A549 (cell line): ENCODE measurements at regions not wholly inside any gene's neighbourhood (a gene's known extent, or its start where the extent isn't known, plus 50 kb on each side); places are given as distances from the start of the nearest gene placed in this dataset.

Source experiments
- ATAC-seq, 2 experiments: fragments of 200-7000 bp in 1 of 2; fragments of >200 bp in 1 of 2; cut with Nextera tagmentation in 1 of 2; cut with Tn5 transposase in 1 of 2; 3 replicates each; pipeline versions ENCODE4 v1.8.0 to v1.9.1; 2018 to 2020; ENCODE audit warnings: mild to moderate bottlenecking in 1 of 2, moderate library complexity in 1 of 2
- CTCF ChIA-PET: fragments of 300-600 bp; sonication (Branson Sonifier 250); formaldehyde crosslinking; extraction: SDS; loops from one replicate; lab custom pipeline; 2021; ENCODE audit warnings: antibody characterized with exemption, inconsistent platforms; lab: Yijun Ruan, JAX
- POLR2A ChIA-PET: fragments of 350-600 bp; formaldehyde crosslinking; extraction: SDS; loops from one replicate; lab custom pipeline; 2021; ENCODE audit warnings: antibody characterized with exemption, inconsistent platforms; lab: Yijun Ruan, JAX
- DNase-seq, 2 experiments: peaks; one replicate each; pipeline versions ENCODE4 v3.0.0 to v3.0.0-alpha.2; 2011 to 2016; ENCODE audit warnings: low read depth in 1 of 2, low spot score in 1 of 2
- FAIRE-seq: peaks from 2 replicates; lab custom pipeline; 2011; peaks lifted over from hg19 to GRCh38; lab: Jason Lieb, UNC
- H3K27ac ChIP-seq, 2 experiments: fragments of >200 bp; sonication (Bioruptor Twin); formaldehyde crosslinking; 3 replicates each; pipeline ENCODE4 v1.5.1; 2016 to 2017
- H3K4me1 ChIP-seq: fragments of >200 bp; sonication (Bioruptor Twin); formaldehyde crosslinking; 3 replicates; pipeline ENCODE4 v1.6.1; 2016
- H3K4me2 ChIP-seq: fragments of >200 bp; sonication (Bioruptor Twin); formaldehyde crosslinking; 3 replicates; pipeline ENCODE4 v1.6.1; 2016
- H3K4me3 ChIP-seq: fragments of >200 bp; sonication (Bioruptor Twin); formaldehyde crosslinking; 3 replicates; pipeline ENCODE4 v1.5.1; 2016
- H3K9me3 ChIP-seq: fragments of >200 bp; sonication (Bioruptor Twin); formaldehyde crosslinking; 3 replicates; pipeline ENCODE4 v1.6.1; 2016
- CBX8 ChIP-seq: fragments of 200-600 bp; sonication (generic); IDR thresholded peaks from 2 replicates; pipeline ENCODE4 v1.6.1; 2016
- ESRRA ChIP-seq: fragments of 150-350 bp; IDR thresholded peaks from 2 replicates; pipeline ENCODE4 v1.6.1; 2014; ENCODE audit warnings: mild to moderate bottlenecking, low read length, borderline replicate concordance
- FOSL2 ChIP-seq, 2 experiments: fragments of 450-650 bp in 1 of 2; fragments of >200 bp in 1 of 2; sonication (Bioruptor Twin) in 1 of 2; formaldehyde crosslinking; IDR thresholded peaks; 2 replicates each; pipeline versions ENCODE4 v1.5.0 to v1.6.1; 2016 to 2020; ENCODE audit warnings: mild to moderate bottlenecking in 1 of 2, moderate library complexity in 1 of 2
- GATA3 ChIP-seq: IDR thresholded peaks from 2 replicates; pipeline ENCODE4 v1.6.1; 2012; ENCODE audit warnings: borderline replicate concordance
- HEYL ChIP-seq: fragments of 250-450 bp; sonication (Bioruptor Pico); IDR thresholded peaks from 2 replicates; pipeline ENCODE4 v1.8.0; 2021; ENCODE audit warnings: mild to moderate bottlenecking, moderate library complexity
- HOXB13 ChIP-seq: fragments of 250-450 bp; sonication (Bioruptor Pico); IDR thresholded peaks from 2 replicates; pipeline ENCODE4 v1.5.0; 2020; ENCODE audit warnings: low read depth, mild to moderate bottlenecking, moderate library complexity
- HOXB5 ChIP-seq: fragments of 250-450 bp; sonication (Bioruptor Pico); IDR thresholded peaks from 2 replicates; pipeline ENCODE4 v1.5.0; 2020; ENCODE audit warnings: mild to moderate bottlenecking, moderate library complexity
- JUN ChIP-seq, 2 experiments: fragments of >200 bp; sonication (Bioruptor Twin); formaldehyde crosslinking; IDR thresholded peaks; 2 replicates in 1 of 2; 3 replicates in 1 of 2; pipeline ENCODE4 v1.6.1; 2016 to 2017
- NPAS2 ChIP-seq: fragments of 250-450 bp; sonication (Bioruptor Pico); IDR thresholded peaks from 2 replicates; pipeline ENCODE4 v1.8.0; 2022; ENCODE audit warnings: mild to moderate bottlenecking, moderate library complexity, borderline replicate concordance
- PHF8 ChIP-seq: fragments of 200-600 bp; sonication (generic); IDR thresholded peaks from 2 replicates; pipeline ENCODE4 v1.6.1; 2016; ENCODE audit warnings: low read depth, mild to moderate bottlenecking, antibody characterized with exemption, moderate library complexity, borderline replicate concordance
- RAD21 ChIP-seq, 2 experiments: fragments of >200 bp in 1 of 2; sonication (Bioruptor Twin) in 1 of 2; formaldehyde crosslinking in 1 of 2; IDR thresholded peaks in 1 of 2; conservative IDR thresholded peaks in 1 of 2; 2 replicates in 1 of 2; 3 replicates in 1 of 2; pipeline ENCODE4 v1.6.1; 2012 to 2018; ENCODE audit warnings: inconsistent platforms in 1 of 2
- TP53 ChIP-seq: fragments of 250-450 bp; sonication (Bioruptor Pico); IDR thresholded peaks from 2 replicates; pipeline ENCODE4 v1.5.0; 2021; ENCODE audit warnings: mild to moderate bottlenecking, moderate library complexity
- ZC3H11A ChIP-seq: fragments of 450-650 bp; IDR thresholded peaks from 2 replicates; pipeline ENCODE4 v1.6.1; 2014; ENCODE audit warnings: antibody characterized with exemption, mild to moderate bottlenecking
- ZNF302 ChIP-seq: fragments of 250-450 bp; sonication (Bioruptor Pico); IDR thresholded peaks from 2 replicates; pipeline ENCODE4 v1.9.0; 2021; ENCODE audit warnings: inconsistent platforms, mild to moderate bottlenecking, moderate library complexity
- WGBS: methylation state at CpG from one replicate; pipeline ENCODE4 v1.1.6; 2017; ENCODE audit errors: missing lambda C conversion rate; 5-methylcytosine and 5-hydroxymethylcytosine counted together
- TF ChIP-seq, protein P1 (sequence below): fragments of >200 bp; sonication (Bioruptor Twin); formaldehyde crosslinking; IDR thresholded peaks from 2 replicates; pipeline ENCODE4 v1.6.1; 2016
- TF ChIP-seq, protein P2 (sequence below): fragments of >200 bp; sonication (Bioruptor Twin); formaldehyde crosslinking; IDR thresholded peaks from 3 replicates; pipeline ENCODE4 v1.6.1; 2016
- TF ChIP-seq, protein P3 (sequence below): fragments of 200-600 bp; sonication (generic); IDR thresholded peaks from 2 replicates; pipeline ENCODE4 v1.6.1; 2016; ENCODE audit warnings: antibody characterized with exemption, mild to moderate bottlenecking, moderate library complexity
- TF ChIP-seq, protein P4 (sequence below): IDR thresholded peaks from 2 replicates; pipeline ENCODE4 v1.6.1; 2012

DNA sequence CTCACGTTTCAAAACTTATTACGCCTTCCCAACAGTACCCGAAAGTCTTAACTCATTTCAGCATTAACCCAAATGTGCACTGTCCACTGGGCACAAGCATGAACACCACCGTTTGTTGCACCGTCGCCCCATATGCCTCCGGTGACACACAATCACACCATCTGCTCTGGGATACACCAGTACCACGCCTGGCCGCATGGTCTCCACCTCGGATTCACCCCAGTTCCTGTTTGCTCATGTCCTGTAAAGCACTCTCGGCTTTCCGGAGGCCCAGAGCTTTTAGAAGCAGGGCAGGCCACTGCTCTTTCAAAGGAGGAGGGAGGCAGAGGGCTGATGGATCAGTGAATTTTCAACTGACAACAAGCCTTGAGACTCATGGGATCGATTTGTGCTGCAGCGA lies 1570.0 kb upstream of the DEFB115 start:
- TF ChIP-seq ZC3H11A (no peak), GATA3 (no peak), NPAS2 (CRISPR knock-in tag) (no peak), ESRRA (no peak)
- DNase-seq, result no peak
- Histone ChIP-seq H3K27ac (no peak overlapping the region), H3K9me3 (no peaks in the 10 kb centered on the region), H3K4me1 (no peaks in the 10 kb centered on the region), H3K4me3 (no peak overlapping the region), H3K4me2 (no peak overlapping the region)
- 43% methylated on average over 14 of the region's 14 CpGs for WGBS
- no peak for ATAC-seq
- FAIRE-seq, result no peak
- CTCF ChIA-PET, result no interaction called here
- POLR2A ChIA-PET, result no interaction called here

DNA sequence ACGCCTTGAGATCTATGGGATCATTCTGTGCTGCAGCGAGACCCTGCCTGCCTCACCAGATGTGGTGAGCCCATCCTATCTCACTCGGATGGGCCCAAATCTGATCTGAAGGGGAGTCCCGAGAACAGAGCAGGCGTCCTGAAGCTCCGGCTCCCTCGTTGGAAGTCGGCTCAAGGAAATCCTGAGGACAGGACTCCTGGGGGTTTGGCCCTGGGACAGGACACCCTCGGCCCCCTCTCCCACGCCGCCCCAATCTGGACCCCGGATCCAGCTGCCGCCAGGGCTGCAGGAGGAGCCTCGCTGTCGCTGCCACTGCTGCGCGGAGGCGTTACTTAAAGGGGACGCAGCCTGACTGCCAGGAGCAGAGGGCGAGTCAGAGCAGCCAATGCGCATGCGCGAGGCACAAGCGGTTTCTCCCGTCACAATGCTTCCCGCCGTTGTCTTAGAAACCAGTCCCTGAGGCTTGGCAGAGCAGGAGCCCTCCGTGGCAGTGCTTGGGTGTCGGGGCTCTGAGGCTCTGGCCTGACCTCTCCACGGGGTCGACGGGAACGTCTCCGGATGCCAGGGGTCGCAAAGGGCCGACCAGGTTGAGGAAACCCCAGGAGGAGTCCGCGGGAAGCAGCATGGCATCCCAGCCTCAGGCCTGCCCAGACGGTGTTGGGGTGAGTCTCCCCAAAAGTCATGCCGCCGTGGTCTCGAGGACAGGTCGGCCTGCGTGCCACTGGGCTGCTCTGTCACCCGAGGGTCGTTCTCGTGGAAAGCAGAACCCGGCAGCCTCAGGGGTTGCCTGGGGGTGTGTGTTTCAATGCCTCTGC lies 1567.8 kb upstream of the DEFB115 start:
- TF ChIP-seq FOSL2 (IDR thresholded peaks at IDR 0.05), result no peak
- TF ChIP-seq FOSL2 (CRISPR knock-in tag; IDR thresholded peaks at IDR 0.05), result no peak
- no peak for TF ChIP-seq ZNF302 (CRISPR knock-in tag)
- TF ChIP-seq GATA3, result no peak
- TF ChIP-seq, protein P1, sequence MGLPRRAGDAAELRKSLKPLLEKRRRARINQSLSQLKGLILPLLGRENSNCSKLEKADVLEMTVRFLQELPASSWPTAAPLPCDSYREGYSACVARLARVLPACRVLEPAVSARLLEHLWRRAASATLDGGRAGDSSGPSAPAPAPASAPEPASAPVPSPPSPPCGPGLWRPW, result no peak
- no peak for TF ChIP-seq HOXB5
- TF ChIP-seq, protein P2, sequence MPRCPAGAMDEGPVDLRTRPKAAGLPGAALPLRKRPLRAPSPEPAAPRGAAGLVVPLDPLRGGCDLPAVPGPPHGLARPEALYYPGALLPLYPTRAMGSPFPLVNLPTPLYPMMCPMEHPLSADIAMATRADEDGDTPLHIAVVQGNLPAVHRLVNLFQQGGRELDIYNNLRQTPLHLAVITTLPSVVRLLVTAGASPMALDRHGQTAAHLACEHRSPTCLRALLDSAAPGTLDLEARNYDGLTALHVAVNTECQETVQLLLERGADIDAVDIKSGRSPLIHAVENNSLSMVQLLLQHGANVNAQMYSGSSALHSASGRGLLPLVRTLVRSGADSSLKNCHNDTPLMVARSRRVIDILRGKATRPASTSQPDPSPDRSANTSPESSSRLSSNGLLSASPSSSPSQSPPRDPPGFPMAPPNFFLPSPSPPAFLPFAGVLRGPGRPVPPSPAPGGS, result no peak
- TF ChIP-seq NPAS2 (CRISPR knock-in tag), result no peak
- no peak for TF ChIP-seq HEYL
- Histone ChIP-seq H3K4me1 (no peaks in the 10 kb centered on the region), H3K9me3 (no peaks in the 10 kb centered on the region), H3K4me3 (no peak overlapping the region), H3K4me2 (no peak overlapping the region), H3K27ac (no peak overlapping the region)
- ChIA-PET CTCF (no interaction called here), POLR2A (no interaction called here)
- FAIRE-seq, result no peak
- ATAC-seq, result no peak
- no peak for DNase-seq
- 41% methylated on average over 21 of the region's 48 CpGs for WGBS

DNA sequence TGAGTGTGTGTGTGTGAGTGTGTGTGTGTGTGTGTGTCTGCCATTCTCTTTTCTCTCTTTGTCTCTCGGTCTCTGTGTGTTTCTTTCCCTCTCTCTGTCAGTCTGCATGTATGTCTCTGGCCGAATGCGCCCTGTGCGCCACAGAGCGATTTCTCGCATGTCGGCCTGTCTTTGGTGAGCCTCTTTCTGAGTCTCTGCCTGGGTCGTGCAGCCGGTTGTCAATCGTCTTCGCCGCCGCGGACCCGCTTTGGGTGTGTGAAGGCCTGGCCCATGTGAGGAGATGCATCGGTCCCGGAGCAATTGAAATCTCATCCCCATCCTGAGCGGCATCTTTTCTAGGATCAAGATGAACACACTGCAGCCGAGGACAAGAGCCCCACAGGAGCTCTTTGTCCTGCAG lies 1567.2 kb upstream of the DEFB115 start:
- TF ChIP-seq, protein P3, sequence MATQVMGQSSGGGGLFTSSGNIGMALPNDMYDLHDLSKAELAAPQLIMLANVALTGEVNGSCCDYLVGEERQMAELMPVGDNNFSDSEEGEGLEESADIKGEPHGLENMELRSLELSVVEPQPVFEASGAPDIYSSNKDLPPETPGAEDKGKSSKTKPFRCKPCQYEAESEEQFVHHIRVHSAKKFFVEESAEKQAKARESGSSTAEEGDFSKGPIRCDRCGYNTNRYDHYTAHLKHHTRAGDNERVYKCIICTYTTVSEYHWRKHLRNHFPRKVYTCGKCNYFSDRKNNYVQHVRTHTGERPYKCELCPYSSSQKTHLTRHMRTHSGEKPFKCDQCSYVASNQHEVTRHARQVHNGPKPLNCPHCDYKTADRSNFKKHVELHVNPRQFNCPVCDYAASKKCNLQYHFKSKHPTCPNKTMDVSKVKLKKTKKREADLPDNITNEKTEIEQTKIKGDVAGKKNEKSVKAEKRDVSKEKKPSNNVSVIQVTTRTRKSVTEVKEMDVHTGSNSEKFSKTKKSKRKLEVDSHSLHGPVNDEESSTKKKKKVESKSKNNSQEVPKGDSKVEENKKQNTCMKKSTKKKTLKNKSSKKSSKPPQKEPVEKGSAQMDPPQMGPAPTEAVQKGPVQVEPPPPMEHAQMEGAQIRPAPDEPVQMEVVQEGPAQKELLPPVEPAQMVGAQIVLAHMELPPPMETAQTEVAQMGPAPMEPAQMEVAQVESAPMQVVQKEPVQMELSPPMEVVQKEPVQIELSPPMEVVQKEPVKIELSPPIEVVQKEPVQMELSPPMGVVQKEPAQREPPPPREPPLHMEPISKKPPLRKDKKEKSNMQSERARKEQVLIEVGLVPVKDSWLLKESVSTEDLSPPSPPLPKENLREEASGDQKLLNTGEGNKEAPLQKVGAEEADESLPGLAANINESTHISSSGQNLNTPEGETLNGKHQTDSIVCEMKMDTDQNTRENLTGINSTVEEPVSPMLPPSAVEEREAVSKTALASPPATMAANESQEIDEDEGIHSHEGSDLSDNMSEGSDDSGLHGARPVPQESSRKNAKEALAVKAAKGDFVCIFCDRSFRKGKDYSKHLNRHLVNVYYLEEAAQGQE, result no peak
- no peak for TF ChIP-seq FOSL2 (IDR thresholded peaks at IDR 0.05)
- TF ChIP-seq FOSL2 (CRISPR knock-in tag; IDR thresholded peaks at IDR 0.05), result no peak
- no peak for TF ChIP-seq ZNF302 (CRISPR knock-in tag)
- TF ChIP-seq RAD21 (conservative IDR thresholded peaks at IDR 0.05 in 1 of 2, IDR thresholded peaks at IDR 0.05 in 1 of 2), result no peak
- no peak for TF ChIP-seq CBX8
- TF ChIP-seq PHF8, result no peak
- no peak for TF ChIP-seq TP53
- TF ChIP-seq HOXB13 (CRISPR knock-in tag), result no peak
- TF ChIP-seq JUN (IDR thresholded peaks at IDR 0.05), result no peak
- TF ChIP-seq, protein P4, sequence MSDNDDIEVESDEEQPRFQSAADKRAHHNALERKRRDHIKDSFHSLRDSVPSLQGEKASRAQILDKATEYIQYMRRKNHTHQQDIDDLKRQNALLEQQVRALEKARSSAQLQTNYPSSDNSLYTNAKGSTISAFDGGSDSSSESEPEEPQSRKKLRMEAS, result no peak
- FAIRE-seq (no peak), ATAC-seq (no peak), DNase-seq (no peak)
- POLR2A ChIA-PET, result no interaction called here
- Histone ChIP-seq H3K27ac (no peak overlapping the region), H3K9me3 (no peaks in the 10 kb centered on the region), H3K4me2 (no peak overlapping the region), H3K4me3 (no peak overlapping the region), H3K4me1 (no peaks in the 10 kb centered on the region)
- CTCF ChIA-PET, result no interaction called here
- WGBS, result 84% methylated on average over 19 of the region's 19 CpGs
